ENCODE measurements at regions not wholly inside any gene's neighbourhood (a gene's known extent, or its start where the extent isn't known, plus 50 kb on each side); places are given as distances from the start of the nearest gene placed in this dataset.

- ATAC-seq (ENCODE audit: insufficient read depth, low FRiP score), result no peak
- TF ChIP-seq, protein P1, sequence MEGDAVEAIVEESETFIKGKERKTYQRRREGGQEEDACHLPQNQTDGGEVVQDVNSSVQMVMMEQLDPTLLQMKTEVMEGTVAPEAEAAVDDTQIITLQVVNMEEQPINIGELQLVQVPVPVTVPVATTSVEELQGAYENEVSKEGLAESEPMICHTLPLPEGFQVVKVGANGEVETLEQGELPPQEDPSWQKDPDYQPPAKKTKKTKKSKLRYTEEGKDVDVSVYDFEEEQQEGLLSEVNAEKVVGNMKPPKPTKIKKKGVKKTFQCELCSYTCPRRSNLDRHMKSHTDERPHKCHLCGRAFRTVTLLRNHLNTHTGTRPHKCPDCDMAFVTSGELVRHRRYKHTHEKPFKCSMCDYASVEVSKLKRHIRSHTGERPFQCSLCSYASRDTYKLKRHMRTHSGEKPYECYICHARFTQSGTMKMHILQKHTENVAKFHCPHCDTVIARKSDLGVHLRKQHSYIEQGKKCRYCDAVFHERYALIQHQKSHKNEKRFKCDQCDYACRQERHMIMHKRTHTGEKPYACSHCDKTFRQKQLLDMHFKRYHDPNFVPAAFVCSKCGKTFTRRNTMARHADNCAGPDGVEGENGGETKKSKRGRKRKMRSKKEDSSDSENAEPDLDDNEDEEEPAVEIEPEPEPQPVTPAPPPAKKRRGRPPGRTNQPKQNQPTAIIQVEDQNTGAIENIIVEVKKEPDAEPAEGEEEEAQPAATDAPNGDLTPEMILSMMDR (IDR thresholded peaks at IDR 0.05; ENCODE audit: control extremely low read depth, extremely low read depth), result no peak
Measured at GRCh38 chr2:140027320-140027719, 1247.1 kb upstream of the NXPH2 start.

DNA sequence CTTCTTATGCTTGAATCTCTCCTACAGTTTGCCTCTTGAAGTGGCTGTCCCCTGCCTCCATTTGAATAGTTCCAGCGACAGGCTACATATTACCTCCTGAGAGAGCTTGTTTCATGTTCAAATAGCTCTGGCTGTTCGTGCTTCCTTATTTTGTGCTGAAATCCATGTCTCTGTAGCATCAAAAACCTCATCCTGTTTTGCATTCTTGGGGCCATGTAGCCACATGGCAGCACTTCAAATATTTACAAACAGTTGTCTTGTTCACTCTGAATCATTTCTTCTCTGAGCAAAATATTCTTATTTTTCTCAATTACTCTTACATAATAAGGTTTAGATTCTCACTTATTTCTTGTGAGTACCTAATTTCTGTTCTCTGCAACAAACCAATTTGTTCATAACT lies 1243.1 kb upstream of the NXPH2 start:
- Histone ChIP-seq H3K27ac (ENCODE audit: low read depth in 1 of 2, low read length in 1 of 2) (no peak overlapping the region), H3K4me3 (no peak overlapping the region), H3K9me3 (ENCODE audit: control insufficient read depth in 4 of 4, insufficient read depth in 3 of 4, low read length in 3 of 4) (no peaks in the 10 kb centered on the region), H3K27me3 (ENCODE audit: control insufficient read depth in 3 of 3, insufficient read depth in 3 of 3, low read length in 2 of 3) (no peaks in the 10 kb centered on the region), H3K36me3 (ENCODE audit: control insufficient read depth in 4 of 4, insufficient read depth in 4 of 4, low read length in 4 of 4) (no peaks in the 10 kb centered on the region), H3K4me1 (ENCODE audit: control insufficient read depth in 5 of 5, insufficient read depth in 5 of 5, low read length in 5 of 5) (peaks cover 0 to 6% (median 0%) of the 10 kb centered on the region in 5 donors), H3K9ac (ENCODE audit: insufficient read depth in 1 of 2, low read length in 2 of 2) (no peak overlapping the region)
- TF ChIP-seq, protein P1 (IDR thresholded peaks at IDR 0.05; ENCODE audit: control extremely low read depth, extremely low read depth), result no peak
- WGBS, 2 donors, result 22 to 31% methylated on average over 2 of the region's 2 CpGs
- ATAC-seq (ENCODE audit: insufficient read depth, low FRiP score) (no peak), DNase-seq (no peak)

More at GRCh38 chr2:140027320-140027719, 1247.1 kb upstream of the NXPH2 start:
- H3K9me3 ChIP-seq (ENCODE audit: control insufficient read depth in 4 of 4, insufficient read depth in 3 of 4, low read length in 3 of 4), result no peaks in the 10 kb centered on the region
- H3K27me3 ChIP-seq (ENCODE audit: control insufficient read depth in 3 of 3, insufficient read depth in 3 of 3, low read length in 2 of 3), result no peaks in the 10 kb centered on the region
- H3K36me3 ChIP-seq (ENCODE audit: control insufficient read depth in 4 of 4, insufficient read depth in 4 of 4, low read length in 4 of 4), result no peaks in the 10 kb centered on the region
- no peak overlapping the region for H3K27ac ChIP-seq (ENCODE audit: low read depth in 1 of 2, low read length in 1 of 2)
- no peak overlapping the region for H3K4me3 ChIP-seq
- 89 to 91% methylated on average over 7 of the region's 7 CpGs for WGBS, 2 donors
- DNase-seq, result no peak
- peaks cover 0 to 6% (median 0%) of the 10 kb centered on the region in 5 donors for H3K4me1 ChIP-seq (ENCODE audit: control insufficient read depth in 5 of 5, insufficient read depth in 5 of 5, low read length in 5 of 5)
- H3K9ac ChIP-seq (ENCODE audit: insufficient read depth in 1 of 2, low read length in 2 of 2), result no peak overlapping the region

- TF ChIP-seq, protein P1 (IDR thresholded peaks at IDR 0.05; ENCODE audit: control extremely low read depth, extremely low read depth), result no peak
- Histone ChIP-seq H3K4me1 (ENCODE audit: control insufficient read depth in 5 of 5, insufficient read depth in 5 of 5, low read length in 5 of 5) (peaks cover 0 to 3% (median 0%) of the 10 kb centered on the region in 5 donors), H3K27me3 (ENCODE audit: control insufficient read depth in 3 of 3, insufficient read depth in 3 of 3, low read length in 2 of 3) (no peaks in the 10 kb centered on the region), H3K9ac (ENCODE audit: insufficient read depth in 1 of 2, low read length in 2 of 2) (no peak overlapping the region), H3K27ac (ENCODE audit: low read depth in 1 of 2, low read length in 1 of 2) (no peak overlapping the region), H3K36me3 (ENCODE audit: control insufficient read depth in 4 of 4, insufficient read depth in 4 of 4, low read length in 4 of 4) (no peaks in the 10 kb centered on the region), H3K4me3 (no peak overlapping the region), H3K9me3 (ENCODE audit: control insufficient read depth in 4 of 4, insufficient read depth in 3 of 4, low read length in 3 of 4) (no peaks in the 10 kb centered on the region)
- WGBS, 2 donors, result 61 to 65% methylated on average over 2 of the region's 2 CpGs
- no peak for DNase-seq
- ATAC-seq (ENCODE audit: insufficient read depth, low FRiP score), result no peak
Measured at GRCh38 chr2:140018541-140018940, 1238.4 kb upstream of the NXPH2 start.

GRCh38 chr2:140014204-140014546 lies 1234.0 kb upstream of the NXPH2 start:
- Histone ChIP-seq H3K9me3 (ENCODE audit: control insufficient read depth in 4 of 4, insufficient read depth in 3 of 4, low read length in 3 of 4) (no peaks in the 10 kb centered on the region), H3K9ac (ENCODE audit: insufficient read depth in 1 of 2, low read length in 2 of 2) (no peak overlapping the region), H3K4me1 (ENCODE audit: control insufficient read depth in 5 of 5, insufficient read depth in 5 of 5, low read length in 5 of 5) (peaks cover 0 to 3% (median 0%) of the 10 kb centered on the region in 5 donors), H3K27ac (ENCODE audit: low read depth in 1 of 2, low read length in 1 of 2) (no peak overlapping the region), H3K36me3 (ENCODE audit: control insufficient read depth in 4 of 4, insufficient read depth in 4 of 4, low read length in 4 of 4) (no peaks in the 10 kb centered on the region), H3K4me3 (no peak overlapping the region), H3K27me3 (ENCODE audit: control insufficient read depth in 3 of 3, insufficient read depth in 3 of 3, low read length in 2 of 3) (no peaks in the 10 kb centered on the region)
- no peak for DNase-seq
- 69 to 74% methylated on average over 1 of the region's 1 CpG for WGBS, 2 donors
- ATAC-seq (ENCODE audit: insufficient read depth, low FRiP score), result no peak
- TF ChIP-seq, protein P1 (IDR thresholded peaks at IDR 0.05; ENCODE audit: control extremely low read depth, extremely low read depth), result no peak

All from lung (tissue), 11 donors.